ENCODE measurements at regions not wholly inside any gene's neighbourhood (a gene's known extent, or its start where the extent isn't known, plus 50 kb on each side); places are given as distances from the start of the nearest gene placed in this dataset.

GRCh38 chr1:90580176-90580575 lies 136.9 kb downstream of the BARHL2 start:
- TF ChIP-seq CTCF (IDR thresholded peaks at IDR 0.05) = no peak
- TF ChIP-seq POLR2A (IDR thresholded peaks at IDR 0.05) = no peak
